ENCODE measurements at regions not wholly inside any gene's neighbourhood (a gene's known extent, or its start where the extent isn't known, plus 50 kb on each side); places are given as distances from the start of the nearest gene placed in this dataset.

- DNase-seq (ENCODE audit: low read depth in 3 of 3, low spot score in 1 of 3) = no peak
These were observed 69.9 kb upstream of the KLF7 start for GRCh38 chr2:207235621-207236020.

- no peak for DNase-seq (ENCODE audit: low read depth in 3 of 3, low spot score in 1 of 3)
These were observed 70.6 kb upstream of the KLF7 start for GRCh38 chr2:207236156-207236935.

- no peak for DNase-seq (ENCODE audit: low read depth in 3 of 3, low spot score in 1 of 3)
These were observed 73.3 kb upstream of the KLF7 start for GRCh38 chr2:207238831-207239701.

GRCh38 chr2:207239754-207240494, 74.2 kb upstream of the KLF7 start:
- DNase-seq (ENCODE audit: low read depth in 3 of 3, low spot score in 1 of 3) = no peak

- no peak for DNase-seq (ENCODE audit: low read depth in 3 of 3, low spot score in 1 of 3)
These were observed 74.9 kb upstream of the KLF7 start for GRCh38 chr2:207240649-207241048.

GRCh38 chr2:207241198-207241597, 75.5 kb upstream of the KLF7 start:
- DNase-seq (ENCODE audit: low read depth in 3 of 3, low spot score in 1 of 3) = no peak

- no peak for DNase-seq (ENCODE audit: low read depth in 3 of 3, low spot score in 1 of 3)
These were observed 77.9 kb upstream of the KLF7 start for GRCh38 chr2:207243601-207244000.

GRCh38 chr2:207244971-207245925, 79.5 kb upstream of the KLF7 start:
- DNase-seq (ENCODE audit: low read depth in 3 of 3, low spot score in 1 of 3) = no peak

GRCh38 chr2:207248702-207249377, 83.1 kb upstream of the KLF7 start:
- no peak for DNase-seq (ENCODE audit: low read depth in 3 of 3, low spot score in 1 of 3)

GRCh38 chr2:207251022-207251421, 85.3 kb upstream of the KLF7 start:
- DNase-seq (ENCODE audit: low read depth in 3 of 3, low spot score in 1 of 3) = no peak

GRCh38 chr2:207251573-207252192, 85.9 kb upstream of the KLF7 start:
- DNase-seq (ENCODE audit: low read depth in 3 of 3, low spot score in 1 of 3) = no peak

- no peak for DNase-seq (ENCODE audit: low read depth in 3 of 3, low spot score in 1 of 3)
These were observed 86.7 kb upstream of the KLF7 start for GRCh38 chr2:207252416-207252815.

GRCh38 chr2:207252979-207253645, 87.4 kb upstream of the KLF7 start:
- no peak for DNase-seq (ENCODE audit: low read depth in 3 of 3, low spot score in 1 of 3)

GRCh38 chr2:207253666-207254345, 88.1 kb upstream of the KLF7 start:
- DNase-seq (ENCODE audit: low read depth in 3 of 3, low spot score in 1 of 3) = no peak

- no peak for DNase-seq (ENCODE audit: low read depth in 3 of 3, low spot score in 1 of 3)
These were observed 89.1 kb upstream of the KLF7 start for GRCh38 chr2:207254591-207255464.

GRCh38 chr2:207255565-207256470, 90.1 kb upstream of the KLF7 start:
- no peak for DNase-seq (ENCODE audit: low read depth in 3 of 3, low spot score in 1 of 3)

Measured in stimulated activated CD4-positive, alpha-beta T cell treated with anti-CD3 and anti-CD28 coated beads, TNF-alpha, amount 100 ng/mL, for 1 hour (primary cell).